ENCODE measurements at regions not wholly inside any gene's neighbourhood (a gene's known extent, or its start where the extent isn't known, plus 50 kb on each side); places are given as distances from the start of the nearest gene placed in this dataset.

GRCh38 chr2:120999377-121000097 lies 263.9 kb downstream of the GLI2 start:
- DNase-seq: no peak

- DNase-seq: no peak
Observed at GRCh38 chr2:121000804-121001203, 265.1 kb downstream of the GLI2 start.

GRCh38 chr2:121001641-121002040 lies 266.0 kb downstream of the GLI2 start:
- no peak for DNase-seq

GRCh38 chr2:121002597-121002996 lies 266.9 kb downstream of the GLI2 start:
- DNase-seq: no peak

- DNase-seq: no peak
Observed at GRCh38 chr2:121003391-121003790, 267.7 kb downstream of the GLI2 start.

GRCh38 chr2:121004359-121004758 lies 268.7 kb downstream of the GLI2 start:
- no peak for DNase-seq

GRCh38 chr2:121004950-121005349 lies 269.3 kb downstream of the GLI2 start:
- no peak for DNase-seq

GRCh38 chr2:121005453-121005852 lies 269.8 kb downstream of the GLI2 start:
- no peak for DNase-seq

- no peak for DNase-seq
Observed at GRCh38 chr2:121006743-121007489, 271.2 kb downstream of the GLI2 start.

GRCh38 chr2:121007490-121007853 lies 271.8 kb downstream of the GLI2 start:
- DNase-seq: no peak

GRCh38 chr2:121008975-121009374 lies 273.3 kb downstream of the GLI2 start:
- DNase-seq: no peak

GRCh38 chr2:121010998-121011397 lies 274.0 kb downstream of the TFCP2L1 start:
- DNase-seq: no peak

GRCh38 chr2:121014876-121015275 lies 270.1 kb downstream of the TFCP2L1 start:
- DNase-seq: no peak

- no peak for DNase-seq
Observed at GRCh38 chr2:121015971-121016485, 269.0 kb downstream of the TFCP2L1 start.

- DNase-seq: no peak
Observed at GRCh38 chr2:121017396-121017795, 267.6 kb downstream of the TFCP2L1 start.

- no peak for DNase-seq
Observed at GRCh38 chr2:121018136-121019061, 266.6 kb downstream of the TFCP2L1 start.

GRCh38 chr2:121019071-121019470 lies 265.9 kb downstream of the TFCP2L1 start:
- no peak for DNase-seq

- DNase-seq: no peak
Observed at GRCh38 chr2:121019756-121020155, 265.2 kb downstream of the TFCP2L1 start.

GRCh38 chr2:121021685-121022084 lies 263.3 kb downstream of the TFCP2L1 start:
- no peak for DNase-seq

- no peak for DNase-seq
Observed at GRCh38 chr2:121028577-121028976, 256.4 kb downstream of the TFCP2L1 start.

GRCh38 chr2:121030523-121030922 lies 254.5 kb downstream of the TFCP2L1 start:
- DNase-seq: no peak

- no peak for DNase-seq
Observed at GRCh38 chr2:121031568-121032340, 253.2 kb downstream of the TFCP2L1 start.

Data from NCI-H1048 (cell line).